HG03045 (cell line): ENCODE measurements at regions not wholly inside any gene's neighbourhood (a gene's known extent, or its start where the extent isn't known, plus 50 kb on each side); places are given as distances from the start of the nearest gene placed in this dataset.

ENCODE experiments used
- ATAC-seq: cut with Tn5 transposase; IDR thresholded peaks from one replicate; pipeline ENCODE4 v1.9.1; 2021; ENCODE audit warnings: mild to moderate bottlenecking, moderate library complexity; ENCODE audit not compliant: unreplicated experiment

DNA sequence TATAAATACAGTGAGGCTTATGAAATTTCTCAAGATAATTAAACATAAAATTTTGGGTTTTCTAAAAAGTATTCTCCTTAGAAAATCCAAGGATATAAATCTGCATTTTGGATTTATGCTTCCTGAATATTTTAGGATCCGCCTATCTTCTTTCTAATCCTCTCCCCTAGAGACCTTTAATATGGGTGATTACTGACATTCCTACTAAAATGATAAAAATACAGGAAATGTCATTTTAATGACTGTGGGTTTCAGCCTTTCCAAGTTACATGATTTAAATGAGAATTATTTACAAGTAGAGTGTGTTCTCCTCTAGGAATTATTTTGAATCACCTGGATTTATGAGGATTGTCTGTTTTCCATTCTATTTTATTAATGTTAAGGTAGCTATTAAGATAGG is 150.4 kb downstream of the C7orf25 start:
- ATAC-seq, result no peak

- no peak for ATAC-seq
These were observed 153.7 kb downstream of the C7orf25 start for GRCh38 chr7:42758124-42758523.

DNA sequence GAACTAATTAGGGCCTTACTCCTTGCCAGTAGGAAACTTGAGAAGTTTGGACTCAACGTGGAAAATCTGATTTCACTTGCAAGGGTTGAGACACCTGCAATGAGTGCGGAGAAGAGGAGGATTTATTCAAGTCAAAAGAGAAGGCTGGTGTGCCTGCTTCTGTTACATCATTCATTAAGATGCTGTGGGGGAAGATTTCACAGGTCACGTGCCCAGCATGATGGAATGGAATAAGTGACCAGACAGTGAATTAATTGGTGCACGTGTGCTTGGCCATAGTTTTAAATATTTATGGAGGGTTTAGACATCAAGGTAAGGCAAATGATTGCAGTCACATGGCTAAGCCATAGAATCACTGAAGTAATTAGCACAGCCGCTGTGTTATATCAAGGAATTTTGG is 155.0 kb downstream of the C7orf25 start:
- ATAC-seq, result no peak

GRCh38 chr7:42753811-42754363 is 158.0 kb downstream of the C7orf25 start:
- ATAC-seq, result no peak

GRCh38 chr7:42753367-42753766 is 158.5 kb downstream of the C7orf25 start:
- no peak for ATAC-seq

- no peak for ATAC-seq
These were observed 161.7 kb downstream of the C7orf25 start for GRCh38 chr7:42750172-42750571.

DNA sequence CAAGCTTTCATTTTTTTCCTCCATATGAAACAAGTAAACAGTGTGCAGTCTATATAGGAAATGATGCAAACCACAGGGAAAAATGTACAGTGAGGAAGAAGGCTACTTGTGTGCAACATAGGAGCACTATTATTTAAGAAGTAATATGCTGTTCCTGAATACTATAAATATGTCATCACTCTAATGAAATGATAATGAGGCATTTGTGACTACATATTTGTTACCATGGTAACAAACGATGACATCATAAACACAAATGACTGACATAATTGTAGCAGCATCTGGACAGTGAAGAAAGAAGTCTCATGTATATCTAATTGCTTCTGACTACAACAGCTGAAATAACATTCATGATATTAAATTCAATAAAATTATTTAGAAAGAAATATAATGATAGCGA is 164.8 kb downstream of the C7orf25 start:
- ATAC-seq, result no peak

DNA sequence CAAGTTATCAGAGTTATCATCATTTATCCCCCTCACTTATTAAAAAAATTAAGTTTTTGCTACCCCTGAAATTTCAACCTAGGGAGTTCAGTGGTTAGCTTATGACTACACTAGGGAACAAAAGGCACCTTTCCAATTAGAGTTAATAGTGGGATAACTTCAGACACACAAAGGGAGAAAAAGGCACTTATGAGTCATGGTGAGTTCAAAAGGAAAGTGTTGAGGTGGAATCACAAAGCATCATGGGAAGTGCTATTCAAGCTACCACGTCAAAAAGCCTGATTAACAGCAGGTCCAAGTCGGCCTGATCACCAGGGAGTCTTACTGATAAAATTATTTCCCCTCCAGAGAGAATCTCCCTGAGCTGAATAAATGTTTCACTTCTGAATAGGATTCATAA is 165.7 kb downstream of the C7orf25 start:
- no peak for ATAC-seq

DNA sequence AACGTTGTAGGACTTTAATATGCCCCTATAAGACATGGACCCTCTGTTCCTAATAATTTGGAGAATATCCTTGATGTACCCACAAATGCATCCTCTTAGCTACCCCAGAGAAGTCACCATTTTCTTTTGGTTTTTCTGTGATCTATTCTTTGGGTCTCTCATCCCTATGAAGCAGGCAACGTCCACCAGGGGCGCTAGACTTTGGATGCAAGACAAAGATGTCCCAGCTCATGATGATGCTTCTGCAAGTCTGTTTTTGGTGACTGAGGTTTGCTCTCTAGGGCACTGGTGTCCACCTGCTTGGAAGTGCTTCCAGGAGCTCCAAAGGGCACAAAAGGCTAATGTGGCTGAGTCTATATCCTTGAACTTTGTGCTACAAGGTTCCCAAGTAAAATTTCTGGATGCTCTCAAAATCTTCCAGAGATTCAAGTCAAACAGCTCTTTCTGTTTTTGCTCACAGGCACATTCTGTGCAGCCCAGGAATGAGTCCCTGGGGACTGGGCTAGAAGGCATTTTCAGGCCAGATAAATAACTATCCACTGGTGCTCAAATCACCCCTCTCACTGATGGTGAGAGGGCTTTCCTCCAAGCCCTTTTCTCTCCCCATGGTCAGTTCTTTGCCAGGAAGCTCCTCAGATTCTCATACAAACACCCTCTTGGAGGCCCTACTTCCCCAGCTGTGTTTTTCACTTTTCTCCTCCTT is 166.4 kb downstream of the C7orf25 start:
- ATAC-seq, result no peak

- no peak for ATAC-seq
These were observed 167.1 kb downstream of the C7orf25 start for GRCh38 chr7:42744746-42745145.

GRCh38 chr7:42743077-42743858 is 168.6 kb downstream of the C7orf25 start:
- no peak for ATAC-seq

- ATAC-seq, result no peak
These were observed 169.6 kb downstream of the C7orf25 start for GRCh38 chr7:42742318-42742717.

DNA sequence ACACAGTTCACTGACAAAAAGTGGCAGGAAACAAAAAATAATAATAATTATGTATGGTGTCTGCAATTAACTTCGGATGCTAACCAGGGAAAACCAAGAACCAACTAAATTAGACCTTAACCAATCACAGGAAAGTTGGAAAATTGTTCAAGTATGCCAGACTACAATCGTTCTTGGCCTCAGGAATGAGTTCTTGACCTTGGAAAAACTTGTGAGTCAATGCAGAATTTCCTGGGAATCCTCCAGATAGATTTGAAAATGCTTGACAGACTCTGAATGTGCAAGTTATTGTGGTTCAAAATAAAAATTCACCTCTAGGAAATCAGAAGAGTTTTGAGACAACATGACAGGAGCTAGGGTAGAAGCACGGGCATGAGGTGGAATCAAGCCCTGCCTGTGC is 171.5 kb downstream of the C7orf25 start:
- ATAC-seq, result no peak

GRCh38 chr7:42739638-42740037 is 172.2 kb downstream of the C7orf25 start:
- no peak for ATAC-seq

DNA sequence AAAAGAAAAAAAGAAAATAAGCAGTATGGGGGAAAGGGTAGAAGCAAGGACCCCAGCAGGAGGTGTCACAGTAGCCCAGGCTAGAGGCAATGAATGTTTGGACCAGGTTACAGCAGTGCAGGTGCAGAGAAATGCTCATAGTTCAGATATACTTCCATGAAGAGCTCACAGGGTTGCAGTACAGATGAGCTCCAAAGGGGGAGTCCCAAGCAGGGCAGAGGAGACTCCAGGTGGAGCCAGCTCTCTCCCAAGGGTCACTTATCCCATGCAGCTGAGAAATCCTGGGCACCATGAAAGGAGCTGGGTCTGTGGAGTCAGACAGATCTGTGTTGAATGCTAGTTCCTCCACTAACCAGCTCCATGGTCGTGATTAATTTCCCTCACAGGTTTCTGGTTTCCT is 174.9 kb downstream of the C7orf25 start:
- ATAC-seq, result no peak

DNA sequence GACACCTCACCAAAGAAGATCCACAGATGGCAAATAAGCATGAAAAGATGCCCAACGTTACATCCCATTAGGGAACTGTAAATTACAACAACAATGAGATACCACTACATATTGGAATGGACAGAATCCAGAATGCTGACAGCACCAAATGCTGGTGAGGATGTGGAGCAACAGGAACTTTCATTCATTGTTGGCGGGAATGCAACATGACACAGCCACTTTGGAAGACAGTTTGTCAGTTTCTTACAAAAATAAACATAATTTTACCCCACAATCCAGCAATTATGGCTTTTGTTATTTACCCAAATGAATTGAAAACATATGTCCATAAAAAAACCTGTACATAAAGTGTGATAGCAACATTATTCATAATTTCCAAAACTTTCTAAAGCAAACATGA is 176.8 kb downstream of the C7orf25 start:
- no peak for ATAC-seq

- no peak for ATAC-seq
These were observed 177.3 kb downstream of the C7orf25 start for GRCh38 chr7:42734568-42734967.

DNA sequence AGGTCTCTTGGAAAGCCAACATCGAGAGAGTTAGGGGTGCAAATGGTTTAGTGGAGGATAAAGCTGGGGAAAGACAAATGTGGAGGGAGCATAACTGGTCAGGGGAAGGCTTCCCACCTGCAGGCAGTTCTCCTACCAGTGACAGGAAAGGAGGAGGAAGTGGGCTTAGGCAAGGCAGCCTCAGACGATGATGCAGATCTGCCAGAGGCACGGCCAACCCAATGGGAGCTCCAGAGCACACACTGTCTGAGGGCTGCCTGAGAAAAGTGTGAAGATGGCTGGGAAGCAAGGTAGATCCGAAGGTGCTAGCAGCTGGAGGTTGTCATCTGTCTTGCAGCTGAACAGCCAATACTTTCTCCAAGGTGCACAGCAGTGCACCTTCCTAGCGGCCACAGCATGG is 178.8 kb downstream of the C7orf25 start:
- no peak for ATAC-seq

DNA sequence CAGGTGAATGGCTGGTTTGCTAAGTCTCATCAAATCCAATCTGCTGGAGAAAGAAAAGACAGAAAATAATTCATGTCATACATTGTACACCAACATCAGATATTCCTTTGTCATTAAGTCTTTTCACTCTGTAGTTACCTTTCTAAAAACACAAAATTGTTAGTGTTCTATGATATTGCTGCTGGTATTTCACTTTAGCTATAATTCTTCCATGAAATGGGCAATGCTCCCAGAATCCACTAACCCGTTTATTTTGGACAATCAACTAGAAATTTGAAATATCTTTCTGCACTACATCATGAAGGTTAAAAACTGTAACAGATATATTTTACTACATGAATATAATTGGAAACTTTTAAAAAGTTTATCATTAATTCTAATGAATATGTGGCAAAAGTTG is 181.3 kb downstream of the C7orf25 start:
- no peak for ATAC-seq

DNA sequence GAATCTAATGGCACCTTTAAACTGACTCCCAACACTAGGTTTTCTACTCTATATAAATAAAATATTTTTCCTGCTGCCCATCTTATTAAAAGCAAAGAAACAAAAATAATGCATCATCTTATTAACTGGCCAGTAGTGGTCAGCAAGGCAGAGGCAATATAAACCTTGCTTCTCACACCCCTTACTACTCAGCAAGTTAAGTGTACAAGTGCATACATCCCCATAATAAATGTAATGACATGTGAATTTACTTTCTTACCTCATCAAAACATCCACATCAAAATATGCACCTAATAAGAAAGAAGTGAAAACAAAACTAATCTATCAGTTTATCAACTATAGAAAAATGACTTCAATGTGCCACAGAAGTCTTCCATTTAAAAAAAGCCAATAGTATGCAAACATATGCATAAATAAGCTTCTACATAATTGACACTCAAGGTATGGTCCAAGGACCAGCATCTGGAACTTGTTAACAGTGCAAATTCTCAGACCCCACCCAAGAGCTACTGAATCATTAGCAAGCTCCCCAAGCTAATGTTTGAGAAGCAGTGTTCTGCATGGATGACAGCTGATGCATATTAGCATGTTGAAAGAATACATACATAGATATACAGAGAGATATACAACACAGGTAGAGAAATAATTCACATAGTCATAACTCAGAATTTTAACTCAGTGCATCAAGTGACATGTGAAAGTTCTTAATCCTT is 182.7 kb downstream of the C7orf25 start:
- no peak for ATAC-seq

GRCh38 chr7:42727451-42727850 is 184.4 kb downstream of the C7orf25 start:
- no peak for ATAC-seq
